ENCODE measurements at regions not wholly inside any gene's neighbourhood (a gene's known extent, or its start where the extent isn't known, plus 50 kb on each side); places are given as distances from the start of the nearest gene placed in this dataset.
"Not testable (repeated sequence)": the region's sequence is repeated elsewhere in the genome, so short reads cannot be mapped to it uniquely, and the experiment has no call there.

- not testable (repeated sequence) for TF ChIP-seq CTCF (IDR thresholded peaks at IDR 0.05; ENCODE audit: low read depth, low read length, poor library complexity, severe bottlenecking); EZH2phosphoT487 (IDR thresholded peaks at IDR 0.05; ENCODE audit: borderline replicate concordance, low read length)
Observed at GRCh38 chr10:38437359-38437758, 343.2 kb downstream of the ZNF37A start.
